HL-60 (cell line): ENCODE measurements at regions not wholly inside any gene's neighbourhood (a gene's known extent, or its start where the extent isn't known, plus 50 kb on each side); places are given as distances from the start of the nearest gene placed in this dataset.

ENCODE experiments used
- DNase-seq, 2 experiments: peaks; one replicate each; pipeline ENCODE4 v3.0.0-alpha.2; 2010 to 2020; ENCODE audit warnings: low read depth in 1 of 2, low spot score in 1 of 2
- H3K27ac ChIP-seq: fragments of 250-450 bp; sonication (Bioruptor Pico); replicated peaks from 2 replicates; pipeline ENCODE4 v1.5.1; 2020; ENCODE audit warnings: mild to moderate bottlenecking, moderate library complexity
- H3K27me3 ChIP-seq: fragments of 250-450 bp; sonication (Bioruptor Pico); 2 replicates; pipeline ENCODE4 v1.5.1; 2021; ENCODE audit warnings: mild to moderate bottlenecking, moderate library complexity; ENCODE audit not compliant: insufficient read depth, poor library complexity, severe bottlenecking
- H3K4me3 ChIP-seq: replicated peaks from 2 replicates; pipeline ENCODE4 v1.5.1; 2011; ENCODE audit warnings: mild to moderate bottlenecking, control low read depth, low read length; ENCODE audit not compliant: insufficient read depth
- CTCF ChIP-seq: IDR thresholded peaks from one replicate; pipeline ENCODE4 v1.5.1; 2011; ENCODE audit warnings: low read length, control low read depth, inconsistent platforms; ENCODE audit not compliant: insufficient read depth
- GABPA ChIP-seq: IDR thresholded peaks from 2 replicates; pipeline ENCODE4 v1.6.1; 2012; ENCODE audit warnings: low read depth
- POLR2AphosphoS5 ChIP-seq: IDR thresholded peaks from 2 replicates; pipeline ENCODE4 v1.6.1; 2012; ENCODE audit warnings: low read depth
- SPI1 ChIP-seq: IDR thresholded peaks from 2 replicates; pipeline ENCODE4 v1.6.1; 2012; ENCODE audit warnings: low read depth, mild to moderate bottlenecking, borderline replicate concordance
- TF ChIP-seq, protein P1 (sequence below): IDR thresholded peaks from 2 replicates; pipeline ENCODE4 v1.6.1; 2012; ENCODE audit warnings: low read depth; ENCODE audit not compliant: insufficient replicate concordance

DNA sequence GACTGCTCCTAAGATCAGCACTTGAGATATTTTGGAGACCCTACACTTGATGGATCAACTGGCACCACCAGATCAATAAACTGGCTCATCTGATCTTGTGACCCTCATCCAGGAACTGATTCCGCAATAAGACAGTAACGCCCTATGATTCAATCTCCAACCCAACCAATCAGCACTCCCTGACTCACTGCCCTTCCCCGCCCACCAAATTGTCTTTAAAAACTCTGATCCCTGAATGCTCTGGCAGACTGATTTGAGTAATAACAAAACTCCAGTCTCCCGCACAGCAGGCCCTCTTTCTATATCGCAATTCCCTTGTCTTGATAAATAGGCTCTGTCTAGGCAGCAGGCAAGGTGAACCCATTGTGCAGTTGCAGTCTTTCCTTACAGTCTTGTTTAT lies 677.0 kb downstream of the LRRC70 start:
- Histone ChIP-seq H3K27me3 (no peaks in the 10 kb centered on the region), H3K4me3 (no peak overlapping the region), H3K27ac (no peak overlapping the region)
- TF ChIP-seq, protein P1, sequence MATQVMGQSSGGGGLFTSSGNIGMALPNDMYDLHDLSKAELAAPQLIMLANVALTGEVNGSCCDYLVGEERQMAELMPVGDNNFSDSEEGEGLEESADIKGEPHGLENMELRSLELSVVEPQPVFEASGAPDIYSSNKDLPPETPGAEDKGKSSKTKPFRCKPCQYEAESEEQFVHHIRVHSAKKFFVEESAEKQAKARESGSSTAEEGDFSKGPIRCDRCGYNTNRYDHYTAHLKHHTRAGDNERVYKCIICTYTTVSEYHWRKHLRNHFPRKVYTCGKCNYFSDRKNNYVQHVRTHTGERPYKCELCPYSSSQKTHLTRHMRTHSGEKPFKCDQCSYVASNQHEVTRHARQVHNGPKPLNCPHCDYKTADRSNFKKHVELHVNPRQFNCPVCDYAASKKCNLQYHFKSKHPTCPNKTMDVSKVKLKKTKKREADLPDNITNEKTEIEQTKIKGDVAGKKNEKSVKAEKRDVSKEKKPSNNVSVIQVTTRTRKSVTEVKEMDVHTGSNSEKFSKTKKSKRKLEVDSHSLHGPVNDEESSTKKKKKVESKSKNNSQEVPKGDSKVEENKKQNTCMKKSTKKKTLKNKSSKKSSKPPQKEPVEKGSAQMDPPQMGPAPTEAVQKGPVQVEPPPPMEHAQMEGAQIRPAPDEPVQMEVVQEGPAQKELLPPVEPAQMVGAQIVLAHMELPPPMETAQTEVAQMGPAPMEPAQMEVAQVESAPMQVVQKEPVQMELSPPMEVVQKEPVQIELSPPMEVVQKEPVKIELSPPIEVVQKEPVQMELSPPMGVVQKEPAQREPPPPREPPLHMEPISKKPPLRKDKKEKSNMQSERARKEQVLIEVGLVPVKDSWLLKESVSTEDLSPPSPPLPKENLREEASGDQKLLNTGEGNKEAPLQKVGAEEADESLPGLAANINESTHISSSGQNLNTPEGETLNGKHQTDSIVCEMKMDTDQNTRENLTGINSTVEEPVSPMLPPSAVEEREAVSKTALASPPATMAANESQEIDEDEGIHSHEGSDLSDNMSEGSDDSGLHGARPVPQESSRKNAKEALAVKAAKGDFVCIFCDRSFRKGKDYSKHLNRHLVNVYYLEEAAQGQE: no peak
- no peak for TF ChIP-seq POLR2AphosphoS5
- no peak for DNase-seq

GRCh38 chr5:63250939-63251338 lies 672.3 kb downstream of the LRRC70 start:
- H3K27ac ChIP-seq: no peak overlapping the region
- H3K27me3 ChIP-seq: no peaks in the 10 kb centered on the region
- DNase-seq: no peak
- no peak overlapping the region for H3K4me3 ChIP-seq
- TF ChIP-seq SPI1 (no peak), GABPA (no peak), CTCF (no peak), POLR2AphosphoS5 (no peak)
- TF ChIP-seq, protein P1: no peak

DNA sequence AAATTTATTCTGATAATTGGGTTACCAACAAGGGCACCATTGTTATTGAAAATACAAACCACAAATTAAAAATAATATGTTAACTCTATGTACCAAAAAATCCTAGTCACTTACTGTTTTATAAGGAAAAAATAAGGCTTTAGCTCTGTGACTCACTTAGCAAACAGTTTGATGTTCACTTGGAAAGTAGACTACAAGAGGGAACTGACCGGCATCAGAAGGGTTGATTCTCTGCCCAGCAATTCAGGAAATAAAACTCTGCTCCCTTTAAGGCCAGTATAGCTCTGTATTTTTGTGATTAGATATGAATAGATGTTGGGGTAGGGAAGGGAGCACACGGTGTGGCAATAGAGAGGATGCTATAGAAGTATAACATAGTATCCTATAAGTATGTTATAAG lies 671.3 kb downstream of the LRRC70 start:
- Histone ChIP-seq H3K27ac (no peak overlapping the region), H3K4me3 (no peak overlapping the region), H3K27me3 (no peaks in the 10 kb centered on the region)
- TF ChIP-seq CTCF (no peak), SPI1 (no peak), GABPA (no peak), POLR2AphosphoS5 (no peak)
- TF ChIP-seq, protein P1: no peak
- DNase-seq: no peak

- no peak overlapping the region for H3K4me3 ChIP-seq
- TF ChIP-seq CTCF: no peak
- no peak for TF ChIP-seq GABPA
- TF ChIP-seq, protein P1: no peak
- TF ChIP-seq SPI1: no peak
- no peak for TF ChIP-seq POLR2AphosphoS5
- no peak overlapping the region for H3K27ac ChIP-seq
- no peaks in the 10 kb centered on the region for H3K27me3 ChIP-seq
- DNase-seq: no peak
Measured at GRCh38 chr5:63247651-63248050, 669.0 kb downstream of the LRRC70 start.
